Astrocyte of the spinal cord (primary cell): ENCODE measurements at regions not wholly inside any gene's neighbourhood (a gene's known extent, or its start where the extent isn't known, plus 50 kb on each side); places are given as distances from the start of the nearest gene placed in this dataset.

Experiments
- DNase-seq: peaks from one replicate; pipeline ENCODE4 v3.0.0; 2011; ENCODE audit warnings: low read depth, low spot score
- H3K4me3 ChIP-seq: 2 replicates; pipeline ENCODE4 v1.5.1; 2011; ENCODE audit warnings: low read depth, mild to moderate bottlenecking, low read length, moderate library complexity
- in situ Hi-C: cut with HindIII; loops from 2 replicates; pipeline ENCODE4 v1.10.0; 2017; ENCODE audit warnings: low sequenced_read_pairs
- TF ChIP-seq, protein P1 (sequence below): IDR thresholded peaks from 2 replicates; pipeline ENCODE4 v1.5.1; 2012; ENCODE audit warnings: low read depth, mild to moderate bottlenecking, low read length, inconsistent platforms

DNA sequence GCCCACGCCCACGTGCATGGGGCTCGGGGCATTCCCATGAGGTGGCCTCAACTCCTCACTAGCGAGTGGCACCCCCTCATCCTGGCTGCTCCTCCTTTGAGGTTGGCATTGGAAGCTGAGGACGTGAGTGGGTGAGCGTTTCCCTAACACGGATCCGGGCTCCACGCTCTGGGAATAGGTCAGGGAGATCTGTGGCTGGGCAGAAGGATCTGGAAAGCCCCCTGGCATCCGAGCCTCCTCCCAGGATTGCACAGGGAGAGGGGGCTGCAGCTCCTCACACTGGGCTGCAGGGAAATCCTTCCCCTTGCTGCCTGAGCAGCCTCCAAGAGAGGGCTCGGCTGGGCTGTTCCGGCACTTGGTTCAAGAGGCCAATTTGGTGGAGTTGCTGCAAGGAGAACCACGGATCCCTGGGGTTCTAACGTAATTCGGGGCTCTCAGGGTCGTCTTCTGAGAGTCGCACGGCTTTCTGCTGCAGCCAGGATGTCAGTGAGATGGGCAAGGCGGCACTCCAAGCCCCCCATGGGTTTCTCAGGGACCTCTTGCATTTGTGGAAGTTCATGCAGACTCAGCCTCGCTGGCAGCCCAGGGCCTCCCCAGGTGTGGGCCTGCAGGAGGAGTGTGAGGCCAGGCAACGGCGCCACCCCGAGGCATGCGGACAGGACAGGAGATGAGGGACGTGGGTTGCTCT lies 1119.0 kb downstream of the BRD1 start:
- in situ Hi-C loops: no loop called here
- no peak overlapping the region for H3K4me3 ChIP-seq
- TF ChIP-seq, protein P1, sequence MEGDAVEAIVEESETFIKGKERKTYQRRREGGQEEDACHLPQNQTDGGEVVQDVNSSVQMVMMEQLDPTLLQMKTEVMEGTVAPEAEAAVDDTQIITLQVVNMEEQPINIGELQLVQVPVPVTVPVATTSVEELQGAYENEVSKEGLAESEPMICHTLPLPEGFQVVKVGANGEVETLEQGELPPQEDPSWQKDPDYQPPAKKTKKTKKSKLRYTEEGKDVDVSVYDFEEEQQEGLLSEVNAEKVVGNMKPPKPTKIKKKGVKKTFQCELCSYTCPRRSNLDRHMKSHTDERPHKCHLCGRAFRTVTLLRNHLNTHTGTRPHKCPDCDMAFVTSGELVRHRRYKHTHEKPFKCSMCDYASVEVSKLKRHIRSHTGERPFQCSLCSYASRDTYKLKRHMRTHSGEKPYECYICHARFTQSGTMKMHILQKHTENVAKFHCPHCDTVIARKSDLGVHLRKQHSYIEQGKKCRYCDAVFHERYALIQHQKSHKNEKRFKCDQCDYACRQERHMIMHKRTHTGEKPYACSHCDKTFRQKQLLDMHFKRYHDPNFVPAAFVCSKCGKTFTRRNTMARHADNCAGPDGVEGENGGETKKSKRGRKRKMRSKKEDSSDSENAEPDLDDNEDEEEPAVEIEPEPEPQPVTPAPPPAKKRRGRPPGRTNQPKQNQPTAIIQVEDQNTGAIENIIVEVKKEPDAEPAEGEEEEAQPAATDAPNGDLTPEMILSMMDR: no peak
- DNase-seq: no peak

DNA sequence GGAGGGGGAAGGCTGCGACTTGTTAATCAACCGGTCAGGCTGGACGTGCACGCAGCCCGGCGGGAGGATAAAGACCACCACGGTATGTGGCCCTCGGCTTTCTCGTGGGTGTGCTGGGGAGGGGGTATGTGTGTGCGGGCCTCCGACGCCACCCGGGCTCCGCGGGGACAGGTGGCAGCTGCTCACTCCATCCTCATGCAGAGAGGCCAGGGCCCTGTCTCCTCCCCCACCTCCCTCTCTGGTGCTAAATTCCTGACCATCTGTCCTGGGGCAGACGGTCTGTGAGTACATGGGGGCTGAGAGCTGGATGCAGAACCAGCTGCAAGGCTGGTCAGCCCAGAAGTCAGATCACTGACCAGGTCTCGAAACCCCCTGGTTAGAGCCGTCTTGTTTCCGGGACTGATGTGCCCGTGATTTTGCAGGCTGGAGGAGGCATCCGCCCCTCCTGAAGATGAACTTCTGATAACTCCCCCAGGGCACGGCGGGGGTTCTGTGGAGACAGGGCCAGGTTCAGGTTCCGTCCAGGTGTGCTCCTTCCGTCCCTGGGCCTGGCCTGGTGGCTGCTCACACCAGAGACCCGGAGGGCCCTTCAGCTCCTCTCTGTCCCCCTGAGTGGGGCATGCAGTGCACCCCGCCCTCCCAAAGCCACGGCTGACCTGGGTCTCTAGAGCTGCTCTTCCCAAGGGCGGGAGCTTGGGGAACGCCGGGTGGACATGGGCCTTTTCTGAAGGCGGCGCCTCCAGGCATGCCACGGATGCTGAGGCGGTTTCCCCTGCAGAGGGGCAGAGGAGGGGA lies 1119.7 kb downstream of the BRD1 start:
- in situ Hi-C loops: no loop called here
- H3K4me3 ChIP-seq: no peak overlapping the region
- TF ChIP-seq, protein P1: no peak
- no peak for DNase-seq

DNA sequence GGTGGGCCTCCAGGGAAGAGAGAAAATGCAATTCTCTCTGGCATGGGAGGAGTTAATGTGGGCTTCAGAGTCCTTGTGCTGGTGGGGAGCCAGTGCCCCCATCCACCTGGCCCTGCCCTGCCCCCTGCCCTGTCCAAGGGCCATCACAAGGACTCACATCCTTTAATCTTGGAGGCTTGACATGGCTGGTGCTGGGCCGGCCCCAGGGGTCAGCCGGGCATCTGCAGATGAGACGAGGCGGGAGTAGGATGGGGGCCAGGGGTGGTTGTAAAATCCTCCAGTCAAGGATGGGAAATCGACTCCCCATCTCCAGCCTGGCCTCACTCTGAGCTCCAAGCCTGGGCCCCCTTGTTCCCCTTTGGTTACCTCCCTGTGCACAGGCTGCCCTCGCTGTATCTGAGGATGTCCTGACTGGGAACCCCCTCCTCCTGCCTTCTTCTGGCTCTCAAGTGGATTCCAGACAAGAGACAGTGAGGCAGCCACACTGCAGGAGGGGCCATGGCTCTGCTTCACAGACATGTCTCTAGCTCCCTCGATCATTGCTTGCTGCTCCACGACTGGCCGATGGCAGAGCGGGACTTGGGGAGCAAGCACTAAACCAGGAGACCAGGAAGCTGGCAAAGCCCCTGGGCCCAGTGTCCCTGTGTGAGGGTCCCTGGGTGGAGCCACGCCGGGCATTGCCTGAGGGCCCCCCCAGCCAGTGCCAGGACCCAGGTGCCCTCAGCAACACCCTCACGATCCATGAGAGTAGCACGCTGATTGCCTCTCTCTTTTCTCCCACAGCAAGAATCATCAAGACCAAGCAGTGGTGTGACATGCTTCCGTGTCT lies 1120.5 kb downstream of the BRD1 start:
- H3K4me3 ChIP-seq: no peak overlapping the region
- in situ Hi-C loops: no loop called here
- DNase-seq: no peak
- TF ChIP-seq, protein P1: no peak

DNA sequence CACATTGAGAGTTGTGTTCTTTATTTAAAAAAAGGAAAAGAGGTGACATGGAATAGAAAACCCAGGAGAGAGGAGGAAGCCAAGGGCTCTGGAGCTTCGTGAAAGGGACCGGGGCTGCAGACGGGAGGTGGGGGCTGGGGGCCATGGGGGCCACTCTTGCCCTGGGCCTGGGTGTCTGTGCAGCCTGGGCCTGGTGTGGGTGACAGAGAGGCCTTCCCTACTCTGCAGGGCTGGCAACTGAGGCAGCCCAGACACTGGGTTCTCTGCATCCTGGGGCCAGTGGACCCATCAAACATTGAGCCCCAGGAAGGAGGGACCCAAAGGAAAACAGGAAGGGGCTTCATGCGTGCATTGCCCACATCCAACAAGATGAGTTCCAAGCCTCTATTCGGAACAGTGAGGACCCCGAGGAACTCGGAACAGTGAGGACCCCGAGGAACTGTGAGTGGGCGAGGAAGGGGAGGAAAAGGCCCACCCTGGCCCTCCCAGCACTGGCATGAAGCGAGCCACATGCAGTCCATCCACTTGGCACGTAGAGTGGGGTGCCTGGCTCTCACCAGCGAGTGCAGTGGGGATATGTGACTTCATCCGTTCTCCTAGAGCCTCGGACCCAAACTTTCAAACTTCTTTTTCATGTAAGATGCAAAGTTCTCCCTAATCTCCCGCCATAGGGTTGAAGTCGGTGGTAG lies 1121.6 kb downstream of the BRD1 start:
- no peak overlapping the region for H3K4me3 ChIP-seq
- no peak for DNase-seq
- TF ChIP-seq, protein P1: no peak
- in situ Hi-C loops: no loop called here

DNA sequence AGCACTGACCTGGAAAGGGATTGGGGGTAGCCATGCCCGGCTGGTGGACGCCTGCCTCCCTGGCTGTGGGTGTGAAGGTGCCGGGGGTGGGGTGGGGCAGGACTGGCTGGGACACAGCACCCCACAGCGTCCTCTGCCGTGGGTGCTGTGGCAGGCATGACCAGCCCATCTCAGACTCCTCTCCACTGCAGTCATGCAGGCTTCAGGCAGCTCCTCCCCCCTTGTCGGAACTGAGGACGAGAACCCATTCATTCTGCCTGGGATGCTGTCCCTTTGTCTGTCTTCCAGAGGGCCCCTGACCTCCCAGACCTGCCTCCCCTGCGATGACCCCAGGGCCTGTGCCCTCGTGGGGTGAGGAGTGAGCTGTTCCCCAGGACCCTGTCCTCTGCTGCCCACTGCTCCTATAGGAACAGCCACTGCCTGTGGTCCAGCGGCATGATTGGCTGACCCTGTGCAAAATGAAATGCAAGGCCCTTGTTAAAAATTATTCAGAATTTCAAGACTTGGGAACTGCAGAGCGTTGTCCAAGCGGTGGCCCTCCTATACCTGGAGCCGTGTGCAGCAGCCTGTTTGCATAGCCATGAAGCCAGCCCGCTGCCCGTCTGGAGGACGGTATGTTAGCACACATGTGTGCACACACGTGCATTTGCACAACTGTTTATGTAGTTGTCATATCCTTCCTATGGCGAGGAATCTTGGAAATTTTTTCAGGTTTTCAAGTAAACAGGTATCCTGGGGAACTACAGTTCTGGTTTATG lies 1122.3 kb downstream of the BRD1 start:
- no peak for DNase-seq
- in situ Hi-C loops: no loop called here
- TF ChIP-seq, protein P1: no peak
- H3K4me3 ChIP-seq: no peak overlapping the region
